GM19438 (cell line): ENCODE measurements at regions not wholly inside any gene's neighbourhood (a gene's known extent, or its start where the extent isn't known, plus 50 kb on each side); places are given as distances from the start of the nearest gene placed in this dataset.

Experiments
- ATAC-seq: cut with Tn5 transposase; IDR thresholded peaks from one replicate; pipeline ENCODE4 v1.9.1; 2021; ENCODE audit warnings: low read depth; ENCODE audit not compliant: unreplicated experiment

GRCh38 chr16:16865374-16865773, 486.4 kb downstream of the NPIPA7 start:
- no peak for ATAC-seq

DNA sequence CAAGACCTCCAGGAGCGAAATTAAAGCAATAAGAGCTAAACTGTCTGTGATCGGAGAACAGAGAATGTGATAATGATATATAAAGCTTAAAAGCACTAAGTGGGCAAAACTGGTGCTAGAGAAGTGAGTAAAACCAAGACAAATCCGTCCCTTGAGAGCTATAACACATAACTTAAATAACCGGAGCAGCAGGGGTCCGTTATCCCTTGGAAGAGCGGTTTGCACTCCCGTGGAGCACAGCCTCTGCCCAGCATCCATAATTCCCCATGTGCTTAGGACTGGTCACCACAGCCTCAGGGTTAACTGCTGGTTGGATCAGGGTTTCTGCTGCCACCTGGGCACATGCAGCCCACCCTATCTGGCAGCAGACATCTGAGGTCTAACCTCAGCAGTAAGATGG, 489.0 kb downstream of the NPIPA7 start:
- ATAC-seq = no peak

DNA sequence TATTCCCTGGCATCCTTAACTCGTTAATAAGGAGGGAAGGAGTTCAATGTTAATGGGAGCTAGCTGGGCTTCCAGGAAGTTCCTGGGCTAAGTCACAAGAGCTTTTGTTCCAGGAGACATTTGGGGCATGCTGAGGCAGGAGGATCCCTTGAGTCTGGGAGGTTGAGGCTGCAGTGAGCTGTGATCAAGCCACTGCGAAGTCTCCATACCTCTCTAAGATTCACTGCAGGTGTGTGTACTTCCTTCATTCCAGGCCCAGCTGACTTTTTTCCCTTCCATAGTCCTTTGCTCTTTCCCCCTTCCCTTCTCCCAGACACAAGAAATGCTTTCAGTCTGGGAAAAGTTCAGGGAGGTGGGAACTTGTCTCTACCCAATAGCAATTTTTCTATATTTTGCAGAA, 489.8 kb downstream of the NPIPA7 start:
- no peak for ATAC-seq

GRCh38 chr16:16869746-16870145, 490.8 kb downstream of the NPIPA7 start:
- no peak for ATAC-seq

- ATAC-seq = no peak
These were observed 492.3 kb downstream of the NPIPA7 start for GRCh38 chr16:16871196-16871595.

DNA sequence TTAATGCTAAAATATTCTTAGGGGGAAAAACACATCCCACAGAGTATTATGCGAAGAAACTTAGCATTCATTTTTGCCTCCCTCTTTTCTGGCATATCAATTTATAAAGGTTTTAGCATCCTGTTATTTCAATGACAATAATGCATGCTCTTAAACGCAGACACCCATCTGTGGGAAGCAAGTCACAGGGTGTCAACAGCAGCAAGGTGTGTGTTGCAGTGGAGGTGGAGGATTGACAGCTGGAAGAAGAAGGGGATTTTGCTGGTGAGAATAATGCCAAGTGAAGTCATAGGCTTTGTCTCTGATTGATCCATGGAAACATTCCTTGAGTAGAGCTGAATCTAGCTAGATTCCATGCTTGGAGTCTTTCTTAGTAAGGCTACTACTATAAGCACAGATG, 498.1 kb downstream of the NPIPA7 start:
- ATAC-seq = no peak

GRCh38 chr16:16879567-16880251, 500.8 kb downstream of the NPIPA7 start:
- ATAC-seq = no peak

GRCh38 chr16:16881814-16882213, 502.9 kb downstream of the NPIPA7 start:
- no peak for ATAC-seq

- ATAC-seq = no peak
These were observed 503.8 kb downstream of the NPIPA7 start for GRCh38 chr16:16882766-16883165.

DNA sequence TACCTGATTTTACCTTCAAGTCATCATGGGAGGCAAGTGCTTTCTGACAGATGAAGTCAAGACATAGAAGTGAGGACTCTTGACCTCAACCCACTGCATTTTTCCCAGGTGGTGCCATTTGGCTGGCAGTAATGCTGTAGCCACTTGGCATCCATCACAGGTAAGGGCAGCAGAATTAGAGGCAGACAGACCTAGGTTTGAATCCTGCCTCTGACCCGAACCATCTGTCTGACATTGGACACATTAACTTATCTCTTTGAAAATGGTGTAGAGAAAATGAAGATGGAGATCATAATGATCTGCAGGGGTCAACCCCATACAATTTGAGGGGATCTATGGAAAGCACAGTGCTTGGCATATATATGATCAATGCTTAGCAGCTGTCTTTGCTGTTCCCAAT, 505.5 kb downstream of the NPIPA7 start:
- ATAC-seq = no peak

DNA sequence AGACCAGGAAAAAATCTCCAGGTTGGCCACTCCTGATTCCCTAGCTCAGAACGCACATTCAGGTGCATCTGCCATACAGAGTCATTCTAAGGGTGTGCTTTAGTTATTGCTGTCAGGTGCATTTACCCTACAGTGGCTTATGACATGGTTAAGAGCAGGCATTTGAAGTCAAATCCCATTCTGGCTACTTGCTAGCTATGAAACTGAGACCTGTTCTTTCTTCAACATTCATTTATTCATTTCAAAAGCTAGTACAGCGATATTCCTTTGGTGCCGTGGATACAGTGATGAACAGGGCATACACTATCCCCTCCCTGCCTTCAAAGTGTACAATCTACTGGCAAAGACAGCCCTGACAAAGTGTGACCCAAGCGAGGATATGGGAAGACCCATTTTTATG, 508.3 kb downstream of the NPIPA7 start:
- no peak for ATAC-seq

DNA sequence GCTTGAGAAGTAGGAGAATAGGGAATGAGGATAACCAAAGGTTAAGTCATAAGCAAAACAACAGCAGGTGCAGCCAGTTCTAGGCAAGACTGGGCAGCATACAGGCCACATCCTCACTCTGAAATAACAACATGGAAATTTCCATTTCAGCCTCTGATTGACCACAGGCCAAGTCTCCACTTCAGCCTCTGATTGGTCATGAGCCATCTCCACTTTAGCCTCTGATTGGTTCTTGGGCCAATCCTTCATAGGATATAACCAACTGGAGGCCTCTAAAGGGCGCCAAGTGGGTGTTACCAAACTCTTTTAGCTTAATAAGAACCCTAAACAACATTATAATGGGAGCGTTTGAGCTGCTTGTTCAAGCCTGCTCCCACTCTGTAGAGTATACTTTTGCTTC, 512.0 kb downstream of the NPIPA7 start:
- no peak for ATAC-seq

DNA sequence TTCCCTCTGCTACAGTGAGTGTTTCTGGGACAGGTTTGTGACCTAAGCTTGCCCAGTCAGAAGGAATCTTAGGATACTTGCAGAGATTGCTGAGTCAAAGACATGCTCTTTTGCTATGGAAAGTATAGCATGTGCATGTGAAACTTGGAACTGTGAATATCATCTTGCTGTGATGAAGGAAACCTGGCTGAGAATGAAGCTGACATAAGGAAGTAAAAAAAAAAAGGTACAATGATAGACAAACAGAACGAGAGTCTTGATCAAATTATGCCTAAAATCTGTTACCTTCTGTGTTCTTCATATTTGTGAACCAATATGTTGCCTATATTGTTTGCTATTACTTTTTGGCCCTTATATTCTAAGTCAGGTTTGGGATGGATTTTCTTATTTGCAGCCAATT, 525.7 kb downstream of the NPIPA7 start:
- ATAC-seq = no peak

DNA sequence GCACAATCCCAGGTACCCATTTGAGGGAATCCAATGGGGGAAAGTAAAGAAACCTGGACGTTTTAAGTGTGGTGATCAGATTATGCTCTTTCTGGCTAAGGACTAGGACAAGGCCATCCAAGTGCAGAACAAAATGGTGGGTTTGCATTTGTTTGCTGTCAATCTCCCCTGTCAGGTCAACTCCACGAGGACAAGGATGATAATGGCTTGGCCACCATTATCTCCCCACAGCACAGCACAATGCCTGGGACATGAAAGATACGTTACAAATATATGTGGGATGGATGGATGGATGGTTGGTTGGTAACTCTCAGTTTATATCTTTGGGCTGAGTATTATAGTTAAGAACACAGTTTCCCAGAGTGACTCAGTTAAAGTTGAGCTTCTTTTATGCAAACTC, 526.9 kb downstream of the NPIPA7 start:
- ATAC-seq = no peak

GRCh38 chr16:16907089-16907488, 528.1 kb downstream of the NPIPA7 start:
- ATAC-seq = no peak

- no peak for ATAC-seq
These were observed 529.1 kb downstream of the NPIPA7 start for GRCh38 chr16:16908077-16908476.

DNA sequence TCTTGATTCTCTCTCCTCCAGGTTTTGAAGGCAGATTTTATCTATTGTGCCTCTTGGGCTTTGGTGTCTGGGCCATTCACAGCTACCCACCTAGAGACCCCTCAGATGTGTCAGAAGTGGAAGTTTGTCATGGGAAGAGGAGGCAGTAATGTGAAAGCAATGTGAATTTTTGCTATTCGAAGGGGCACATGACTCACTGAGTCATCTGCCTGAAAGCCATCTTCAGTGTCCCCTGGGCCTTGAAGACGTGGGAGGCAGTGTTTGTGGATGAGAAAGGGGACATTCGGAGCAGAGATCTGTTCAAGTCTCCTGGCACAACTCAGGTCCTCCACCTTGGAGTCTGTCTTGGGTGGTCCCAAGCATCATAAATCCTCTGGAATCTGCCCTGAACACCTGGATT, 530.2 kb downstream of the NPIPA7 start:
- ATAC-seq = no peak

- no peak for ATAC-seq
These were observed 531.7 kb downstream of the NPIPA7 start for GRCh38 chr16:16910666-16911065.

DNA sequence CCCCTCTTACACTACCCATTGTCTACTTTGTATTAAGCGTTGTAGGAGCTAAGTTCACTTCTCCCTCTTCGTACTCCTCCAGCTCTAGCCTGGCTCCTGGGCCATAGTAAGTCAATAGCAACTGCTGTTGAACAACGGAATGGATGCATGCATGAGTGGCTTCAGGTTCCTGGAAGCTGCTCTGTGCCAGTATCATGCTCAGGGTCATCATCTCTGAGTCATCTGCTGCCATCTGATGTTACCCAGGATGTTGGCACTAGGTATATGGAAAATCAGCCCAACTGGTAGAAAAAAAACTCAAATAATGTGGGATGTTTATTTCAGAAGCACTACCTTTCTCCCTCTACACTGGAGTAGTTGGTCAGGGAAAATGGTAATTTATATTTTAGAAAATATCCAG, 536.8 kb downstream of the NPIPA7 start:
- ATAC-seq = no peak

- ATAC-seq = no peak
These were observed 538.3 kb downstream of the NPIPA7 start for GRCh38 chr16:16917191-16917785.

DNA sequence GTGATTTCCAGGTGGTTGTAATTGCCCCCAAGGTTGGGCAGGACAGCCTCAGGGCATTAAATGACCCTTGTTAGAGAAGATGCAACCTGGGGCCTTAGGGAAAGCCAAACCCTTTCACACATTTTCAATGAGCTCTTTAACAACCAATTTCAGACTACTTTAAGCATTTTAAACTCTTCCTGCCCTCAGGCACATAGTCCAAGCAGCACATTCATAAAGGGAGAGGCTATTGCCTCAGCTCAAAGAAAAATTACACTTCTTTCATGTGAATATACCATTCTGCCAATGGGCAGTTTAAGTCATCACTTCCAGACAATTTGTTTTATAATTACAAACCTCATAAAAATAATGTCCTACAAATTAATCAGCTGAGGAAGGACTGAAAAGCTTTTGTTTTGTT, 544.5 kb downstream of the NPIPA7 start:
- ATAC-seq = no peak

DNA sequence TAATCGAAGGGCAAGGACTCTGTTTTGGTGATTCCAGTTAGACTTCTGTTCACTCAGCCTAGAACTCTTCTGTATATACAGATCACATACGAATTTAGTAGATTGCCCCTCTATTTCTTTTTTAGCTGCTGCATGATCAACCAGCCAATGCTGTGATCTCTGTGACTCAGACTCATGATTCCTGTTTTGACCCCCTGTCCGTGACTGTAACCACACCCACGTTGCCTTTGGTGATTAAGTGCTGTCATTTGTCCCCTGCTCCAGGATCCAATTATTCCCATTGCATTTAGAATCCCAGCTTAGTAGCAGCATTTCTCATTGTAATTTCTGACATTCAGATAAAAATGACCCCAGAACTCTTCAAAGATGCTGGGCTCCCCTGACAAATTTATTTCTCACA, 545.7 kb downstream of the NPIPA7 start:
- no peak for ATAC-seq

GRCh38 chr16:16925432-16925831, 545.3 kb downstream of the XYLT1 start:
- ATAC-seq = no peak
